DMS53 treated with DMSO at 0.1 percent for 48 hours (cell line): ENCODE measurements at regions not wholly inside any gene's neighbourhood (a gene's known extent, or its start where the extent isn't known, plus 50 kb on each side); places are given as distances from the start of the nearest gene placed in this dataset.
"Not testable (repeated sequence)": the region's sequence is repeated elsewhere in the genome, so short reads cannot be mapped to it uniquely, and the experiment has no call there.

Experiments
- DNase-seq: peaks from one replicate; lab custom pipeline; 2025; ENCODE audit not compliant: unreplicated experiment; lab: John Stamatoyannopoulos, UW

DNA sequence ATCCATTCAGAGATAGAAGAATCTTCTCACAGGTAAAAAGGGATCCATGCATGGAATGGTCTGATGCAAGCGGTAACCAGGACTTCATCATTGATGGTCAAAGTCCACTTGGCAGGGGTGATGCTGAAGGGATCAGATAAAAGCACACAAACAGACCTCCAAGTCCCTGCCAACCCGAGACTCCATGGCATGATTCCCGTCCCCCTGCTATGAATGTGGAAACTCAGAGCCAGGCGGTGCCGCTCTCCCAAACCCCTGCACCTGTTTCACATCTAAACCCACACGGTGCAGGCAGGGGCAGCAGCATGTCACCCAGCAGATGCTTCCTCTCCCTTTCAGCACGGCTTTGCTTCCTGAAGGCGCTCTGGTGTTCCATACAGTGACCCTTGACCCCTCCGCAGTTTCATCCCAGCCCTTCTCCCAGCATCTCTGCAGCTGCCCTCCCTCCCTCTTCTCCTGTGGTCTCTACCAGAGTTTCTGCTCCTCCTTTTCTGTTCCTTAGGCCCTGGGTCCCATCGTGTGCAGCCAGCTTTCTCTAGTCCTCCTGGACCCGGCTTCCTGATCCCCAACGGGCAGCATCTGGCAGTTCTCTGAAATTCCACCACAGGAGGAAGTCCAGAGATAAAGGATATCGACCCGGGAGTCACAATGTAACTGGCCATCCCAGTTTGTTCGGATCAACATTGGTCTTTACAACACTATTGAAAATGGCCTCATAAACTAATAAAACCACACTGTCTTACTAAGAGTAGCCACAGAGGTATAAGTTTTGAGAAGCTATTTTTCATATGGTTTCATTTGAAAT lies 235.0 kb downstream of the TTLL2 start:
- DNase-seq = peak; percentile 62

DNA sequence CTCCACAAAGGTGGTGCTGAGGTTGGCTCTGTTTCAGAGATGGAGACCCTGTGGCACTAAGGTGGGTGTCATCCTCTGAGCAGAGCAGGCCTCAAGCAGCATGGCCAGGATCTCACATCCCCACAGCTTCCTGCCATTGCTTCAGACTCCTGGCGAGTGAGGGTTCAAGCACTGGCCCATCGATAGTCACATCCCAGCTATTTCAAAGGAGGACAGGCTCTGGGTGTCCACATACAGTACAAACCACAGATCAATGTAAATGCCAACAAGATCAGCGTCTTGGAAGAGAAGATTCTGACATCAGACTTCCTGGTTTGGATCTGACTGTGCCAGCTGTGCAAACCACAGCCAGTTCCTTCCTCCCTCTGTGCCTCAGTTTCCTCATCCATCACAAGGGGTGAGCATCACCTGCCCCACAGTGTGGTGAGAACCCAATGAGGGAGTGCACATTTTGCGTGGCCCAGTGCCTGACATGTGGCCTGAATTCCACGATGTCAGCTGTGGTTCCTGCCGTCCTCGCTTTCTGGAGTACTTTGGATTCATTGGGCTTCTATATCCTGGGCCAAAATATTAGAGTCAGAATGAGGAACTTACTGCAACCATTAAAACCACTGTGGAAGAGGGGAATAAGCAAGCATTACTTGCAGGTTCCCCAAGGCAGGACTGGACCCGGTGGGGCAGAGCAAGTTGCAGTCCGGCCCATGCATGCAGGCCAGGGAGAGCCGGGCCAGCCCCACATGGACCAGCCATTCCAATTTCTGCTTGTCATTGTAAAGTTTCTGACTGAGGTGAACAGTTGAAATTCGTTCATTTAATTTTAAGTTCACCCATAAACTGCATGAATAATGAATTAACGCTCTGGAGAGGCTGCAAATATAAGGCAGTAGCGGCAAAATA lies 236.0 kb downstream of the TTLL2 start:
- DNase-seq = no peak

DNA sequence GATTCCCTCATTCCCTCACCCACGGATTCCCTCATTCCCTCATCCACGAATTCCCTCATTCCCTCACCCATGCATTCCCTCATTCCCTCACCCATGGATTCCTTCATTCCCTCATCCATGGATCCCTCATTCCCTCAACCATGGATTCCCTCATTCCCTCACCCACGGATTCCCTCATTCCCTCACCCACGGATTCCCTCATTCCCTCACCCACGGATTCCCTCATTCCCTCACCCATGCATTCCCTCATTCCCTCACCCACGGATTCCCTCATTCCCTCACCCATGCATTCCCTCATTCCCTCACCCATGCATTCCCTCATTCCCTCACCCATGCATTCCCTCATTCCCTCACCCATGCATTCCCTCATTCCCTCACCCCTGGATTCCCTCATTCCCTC lies 238.0 kb downstream of the TTLL2 start:
- not testable (repeated sequence) for DNase-seq

DNA sequence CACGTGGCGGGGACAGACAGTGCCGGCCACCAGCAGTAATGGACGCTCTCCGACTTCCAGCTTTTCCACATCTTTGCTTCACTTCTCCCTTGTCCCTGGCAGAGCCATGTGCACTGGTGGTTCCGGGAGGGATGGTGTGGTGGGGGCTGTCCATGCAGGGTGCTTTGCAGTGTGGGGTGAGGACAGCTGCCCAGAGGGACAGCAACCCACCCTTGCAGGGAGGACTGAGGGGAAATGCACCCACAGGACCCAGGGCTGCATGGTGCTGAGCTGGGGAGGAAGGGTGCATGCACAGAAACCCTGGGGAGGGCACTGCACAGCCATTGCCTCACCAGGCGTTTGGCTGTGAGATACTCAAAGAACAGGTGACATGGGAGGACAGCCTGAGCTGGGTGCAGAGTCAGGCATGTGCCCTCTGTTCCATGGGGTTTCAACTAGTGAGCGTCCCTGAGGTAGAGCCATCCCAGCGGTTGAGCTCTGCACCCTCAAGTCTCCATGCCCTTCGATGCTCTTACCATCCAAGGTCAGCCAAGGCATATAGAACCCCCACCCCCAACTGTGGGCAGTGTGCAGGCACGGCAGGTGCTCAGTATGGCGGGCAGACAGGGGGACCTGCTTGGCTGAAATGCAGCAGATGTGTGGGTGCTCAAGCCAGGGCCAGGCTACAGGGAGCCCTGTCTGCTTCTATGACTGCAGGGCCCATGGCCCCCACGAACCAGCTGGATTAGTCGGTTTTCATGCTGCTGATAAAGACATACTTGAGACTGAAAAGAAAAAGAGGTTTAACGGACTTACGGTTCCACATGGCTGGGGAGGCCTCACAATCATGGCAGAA lies 239.7 kb downstream of the TTLL2 start:
- DNase-seq = no peak

DNA sequence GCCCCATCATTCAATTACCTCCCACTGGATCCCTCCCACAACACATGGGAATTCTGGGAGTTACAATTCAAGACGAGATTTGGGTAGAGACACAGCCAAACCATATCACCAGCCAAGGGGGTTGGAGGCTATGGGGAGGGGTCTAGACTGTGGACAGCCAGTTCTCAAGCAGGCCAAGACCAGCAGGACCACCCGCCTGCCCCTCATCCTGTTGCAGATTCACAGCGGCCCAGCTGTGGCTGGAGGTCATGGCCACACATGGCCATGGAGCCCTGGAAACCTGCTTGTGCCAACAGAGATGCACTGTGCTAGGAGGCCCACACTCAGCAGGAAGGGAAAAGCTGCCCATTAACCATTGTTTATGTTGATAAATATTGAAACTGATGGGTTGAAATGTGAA lies 240.5 kb downstream of the TTLL2 start:
- no peak for DNase-seq

DNA sequence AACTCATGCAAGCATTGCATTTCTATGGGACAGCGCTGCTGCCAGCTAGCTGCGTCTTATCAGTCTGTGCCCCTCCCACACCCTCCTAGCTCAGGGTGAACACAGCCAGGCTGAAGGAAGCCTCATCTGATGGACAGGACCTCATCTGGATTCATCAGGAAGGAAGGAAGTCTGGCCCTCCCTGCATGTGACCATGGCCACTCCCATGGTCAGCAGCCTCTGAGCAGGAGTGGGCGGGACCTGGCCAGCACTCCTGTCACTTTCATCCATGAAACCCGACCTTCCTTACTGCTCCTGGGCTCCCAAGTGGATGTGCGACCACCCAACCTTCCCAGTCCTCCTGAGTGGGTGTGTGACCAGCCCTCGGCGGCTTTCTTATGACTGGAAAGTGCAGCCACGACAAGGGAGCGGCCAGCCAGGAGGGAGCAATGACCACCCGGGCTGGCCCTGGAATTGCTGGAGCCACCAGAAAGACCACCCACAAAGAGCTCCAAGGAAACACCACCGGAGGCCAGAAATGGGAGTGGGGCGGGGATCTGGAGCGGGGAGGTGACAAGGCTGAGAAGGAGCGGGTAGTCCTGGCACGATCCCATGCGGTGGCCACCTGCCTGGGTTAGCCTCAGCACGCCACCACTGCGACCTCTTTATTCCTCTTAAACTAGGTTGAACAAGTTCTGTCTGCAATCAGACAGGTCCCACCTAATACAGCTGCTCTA lies 241.2 kb downstream of the TTLL2 start:
- no peak for DNase-seq

DNA sequence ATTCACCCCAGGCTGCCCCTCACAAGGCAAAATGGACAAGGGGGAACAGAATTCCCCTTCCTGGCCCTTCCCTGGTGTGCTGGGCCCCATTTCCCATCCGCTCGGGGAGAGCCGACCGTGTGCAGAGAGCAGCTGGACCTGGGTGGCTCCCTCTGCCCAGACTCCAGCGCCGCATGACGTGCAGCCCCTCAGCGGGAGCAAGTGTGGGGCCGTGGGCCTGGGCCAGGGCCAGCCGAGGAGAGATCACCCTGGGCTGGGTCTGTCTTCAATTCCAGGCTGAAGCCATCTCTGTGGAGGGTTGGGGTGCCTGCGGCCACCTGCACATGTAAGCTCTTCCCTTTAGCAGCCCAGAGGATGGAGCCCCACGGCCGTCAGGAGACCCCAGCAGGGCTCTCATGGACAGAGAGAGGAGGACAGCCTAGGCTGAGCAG lies 241.8 kb downstream of the TTLL2 start:
- no peak for DNase-seq

DNA sequence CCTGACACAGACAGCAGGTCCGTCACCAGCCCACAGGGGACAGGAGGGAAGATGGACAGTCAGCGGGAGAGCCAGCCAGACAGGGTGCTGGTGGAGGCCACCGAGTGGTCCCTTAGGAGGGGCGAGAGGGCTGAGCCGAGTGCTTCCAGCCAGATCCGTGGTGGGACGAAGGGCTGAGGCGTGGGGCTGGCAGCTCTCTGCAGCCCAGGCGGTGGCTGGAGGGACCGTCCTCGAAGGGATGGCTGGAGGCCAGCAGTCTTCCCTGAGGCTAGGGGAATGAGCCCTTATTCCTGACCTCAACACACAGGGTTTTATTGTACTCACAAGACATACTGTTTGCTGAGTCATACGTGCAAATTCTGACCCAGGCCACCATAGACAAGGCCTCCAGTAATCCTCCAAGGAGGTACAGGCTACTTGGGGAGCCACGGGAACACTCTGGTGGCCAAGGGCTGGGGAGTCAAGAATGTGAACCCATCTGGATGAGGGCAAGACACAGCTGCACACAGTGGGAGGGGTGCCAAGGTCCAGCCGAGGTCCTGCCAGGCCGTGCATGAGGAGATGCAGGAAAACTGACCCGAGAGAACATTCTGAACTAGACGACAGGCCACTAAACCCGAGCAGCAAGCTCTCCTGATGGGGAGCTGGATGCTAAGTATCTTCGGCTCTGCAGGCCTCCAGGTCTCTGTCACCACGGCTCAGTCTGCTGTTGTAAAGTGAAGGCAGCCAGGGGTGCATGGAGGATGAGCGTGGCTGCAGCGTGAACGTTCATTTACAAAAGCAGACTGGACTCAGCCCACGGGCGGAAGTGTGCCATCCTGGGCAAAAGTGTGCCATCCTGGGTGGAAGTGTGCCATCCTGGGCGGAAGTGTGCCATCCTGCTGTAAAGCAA lies 242.5 kb downstream of the TTLL2 start:
- DNase-seq = no peak

DNA sequence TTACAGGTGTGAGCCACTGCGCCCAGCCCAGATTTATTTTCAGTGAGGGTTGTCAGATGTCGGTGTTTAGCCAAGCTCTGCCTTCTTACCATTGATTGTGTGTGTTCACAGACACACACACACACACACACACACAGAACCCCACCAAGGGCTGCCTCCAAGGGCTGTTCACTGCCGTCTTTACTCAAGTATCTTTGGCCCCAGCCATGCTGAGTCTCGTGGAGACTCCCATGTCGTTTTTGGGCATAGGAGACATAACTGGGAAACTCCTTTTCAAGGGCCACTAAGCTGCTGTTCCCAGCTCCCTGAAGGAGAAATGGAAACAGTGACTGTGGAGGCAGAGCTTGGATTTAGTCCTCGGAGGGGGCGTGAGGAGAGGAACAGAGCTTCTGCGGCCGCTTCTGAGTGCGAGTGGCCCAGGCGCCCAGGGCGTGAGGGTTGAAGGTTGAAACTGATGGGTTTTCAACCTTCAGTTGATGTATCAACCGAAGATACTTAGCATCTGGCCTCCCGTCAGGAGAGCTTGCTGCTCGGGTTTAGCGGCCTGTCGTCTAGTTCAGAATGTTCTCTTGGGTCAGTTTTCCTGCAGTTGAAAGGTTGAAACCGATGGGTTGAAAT lies 243.6 kb downstream of the TTLL2 start:
- DNase-seq = no peak

DNA sequence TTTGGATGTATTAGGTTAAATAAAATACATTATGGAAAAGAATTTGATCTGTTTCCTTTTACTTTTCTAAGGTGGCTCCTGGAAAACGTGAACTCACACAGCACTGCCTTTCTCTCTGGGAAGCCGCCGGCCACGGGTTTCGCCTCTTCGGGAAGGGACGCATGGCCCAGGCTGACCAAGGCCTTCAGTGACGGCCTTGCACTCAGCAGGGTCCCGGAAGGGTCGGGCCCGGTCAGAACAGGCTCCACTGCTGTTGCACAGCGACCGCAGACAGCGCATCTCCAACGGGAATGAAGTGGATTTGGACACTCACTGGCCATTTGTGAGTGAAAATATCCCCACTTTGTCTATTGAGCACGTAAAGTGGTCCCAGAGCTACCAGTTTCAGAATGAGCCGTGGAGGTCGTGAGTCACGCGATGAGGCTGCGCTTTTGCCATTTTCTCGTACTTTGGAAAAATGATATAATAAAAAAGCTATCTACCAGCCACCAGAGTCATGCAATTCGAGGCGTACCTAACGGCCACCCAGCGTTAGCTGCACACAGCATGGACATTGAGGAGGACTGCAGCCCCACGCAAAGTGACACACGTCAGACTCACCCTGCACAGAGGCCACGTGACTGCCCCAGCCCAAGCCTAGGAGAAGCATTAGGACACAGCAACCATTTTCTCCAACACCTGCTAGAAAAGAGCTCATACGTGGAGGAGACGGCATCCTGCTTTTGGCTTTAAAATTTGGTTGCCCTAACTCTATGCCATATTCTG lies 244.3 kb downstream of the TTLL2 start:
- DNase-seq = no peak

DNA sequence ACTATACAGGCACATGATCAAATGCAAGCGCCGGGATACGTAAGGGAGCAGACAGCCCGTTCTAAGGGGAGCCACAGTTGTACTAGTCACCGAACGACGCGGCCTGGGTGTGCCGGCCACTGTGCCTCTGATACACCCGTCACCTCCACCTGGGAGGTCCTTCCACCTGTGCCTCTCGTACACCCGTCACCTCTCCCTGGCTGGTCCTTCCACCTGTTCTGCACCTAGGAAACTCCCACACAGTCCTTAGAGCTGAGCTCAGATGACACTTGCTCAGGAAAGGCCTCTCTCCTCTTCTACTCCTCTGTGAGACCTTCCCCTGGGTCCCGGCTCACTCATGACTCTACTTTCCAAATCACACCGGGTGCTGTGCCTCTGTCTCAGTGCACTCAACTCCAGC lies 245.0 kb downstream of the TTLL2 start:
- no peak for DNase-seq

DNA sequence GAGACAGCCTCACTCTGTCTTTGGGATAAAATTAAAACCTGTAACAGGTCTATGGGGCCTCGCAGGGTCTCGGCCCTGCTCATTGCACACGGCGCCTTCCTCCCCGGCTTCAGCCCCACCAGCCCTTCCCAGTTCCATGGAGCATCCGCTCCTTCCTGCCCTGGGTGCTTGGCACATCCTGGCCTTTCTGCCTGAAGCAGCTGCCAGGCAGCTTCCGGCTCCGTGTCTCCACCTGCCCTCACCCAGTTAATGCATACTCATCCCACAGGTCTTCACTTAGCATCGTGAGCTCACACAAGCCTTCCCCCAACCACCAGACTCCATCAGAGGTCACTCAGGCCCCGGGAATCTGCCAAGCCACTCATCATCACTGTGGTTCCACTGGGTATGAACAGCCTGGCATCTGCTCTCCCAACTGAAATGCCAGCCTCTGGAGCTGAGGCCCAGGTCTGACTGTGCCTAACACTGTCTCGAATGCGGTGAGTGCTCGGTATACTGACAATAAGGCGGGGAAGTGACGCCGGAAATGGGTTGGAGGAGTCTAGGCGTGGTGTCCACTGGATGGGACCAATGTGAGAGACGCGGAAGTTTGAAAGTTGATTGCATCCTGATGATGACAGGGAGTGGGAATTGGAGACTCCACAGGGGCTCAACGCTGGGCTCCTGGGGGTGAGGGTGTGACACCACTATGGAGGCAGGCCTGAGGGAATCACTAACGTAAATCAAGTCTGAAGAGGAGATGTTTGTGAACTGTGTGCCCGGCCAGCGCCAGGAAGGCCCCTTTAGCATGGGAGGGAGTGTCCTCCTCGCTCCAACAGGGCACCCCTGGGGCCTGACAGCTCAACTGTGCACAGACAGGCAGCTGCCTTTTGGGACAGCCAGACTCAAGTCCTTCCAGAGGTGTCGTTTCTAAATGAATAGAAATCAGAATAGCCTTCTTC lies 245.8 kb downstream of the TTLL2 start:
- DNase-seq = no peak

DNA sequence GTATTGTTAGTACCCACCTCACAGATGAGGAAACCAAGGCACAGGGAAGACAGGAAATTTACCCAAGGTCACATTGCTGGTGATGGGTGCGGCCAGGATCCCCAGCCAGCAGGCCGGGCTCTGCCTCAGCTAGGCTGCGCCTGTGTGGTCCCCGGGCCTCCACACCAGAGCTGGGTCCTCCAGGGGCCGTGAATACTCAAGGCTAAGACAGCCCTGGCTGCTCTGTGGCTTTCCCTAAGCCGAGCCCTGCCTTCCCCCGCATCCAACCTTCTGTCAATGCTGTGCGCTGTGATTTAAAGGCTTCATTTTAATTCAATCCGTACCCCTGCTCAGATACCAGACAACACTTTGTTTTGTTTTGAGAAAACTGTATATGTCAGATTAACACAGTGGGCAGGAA lies 246.7 kb downstream of the TTLL2 start:
- no peak for DNase-seq

DNA sequence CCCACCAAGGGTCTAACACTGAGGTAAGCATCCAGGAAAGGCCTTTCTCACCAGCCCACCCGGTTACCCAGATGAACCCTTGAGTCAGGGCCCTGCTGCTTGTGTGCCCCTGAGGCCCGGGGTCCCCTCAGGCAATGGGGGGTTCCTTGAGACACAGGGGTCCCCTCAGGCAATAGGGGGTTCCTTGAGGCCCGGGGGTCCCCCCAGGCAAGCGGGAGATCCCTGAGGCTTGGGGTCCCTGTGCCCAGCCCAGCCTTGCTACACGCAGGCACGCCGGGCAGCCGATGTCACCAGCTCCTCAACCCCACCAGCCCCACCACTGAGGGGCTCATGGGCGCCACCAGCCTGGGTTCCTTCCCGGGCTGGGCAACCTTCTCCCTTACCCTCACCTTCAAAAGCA lies 247.2 kb downstream of the TTLL2 start:
- no peak for DNase-seq

DNA sequence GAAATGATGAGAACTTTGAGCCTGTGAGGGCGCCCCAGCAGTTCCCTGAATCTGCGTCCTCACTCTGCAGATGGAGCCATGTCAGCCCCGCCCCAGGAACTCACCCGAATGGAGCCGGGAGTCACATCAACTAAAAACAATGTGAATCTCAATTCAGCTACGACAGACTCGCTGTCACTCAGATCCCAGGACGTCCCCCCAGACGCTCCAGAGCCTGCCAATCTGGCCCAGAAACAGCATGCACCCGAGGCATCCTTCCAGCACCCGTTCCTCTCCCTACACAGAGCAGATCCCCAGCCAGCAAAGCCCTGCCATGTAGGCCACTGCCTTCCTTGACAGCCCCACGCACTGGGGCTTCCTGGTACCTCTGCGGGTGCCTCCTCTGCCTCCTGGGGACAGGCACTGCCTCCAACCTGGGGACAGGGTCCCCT lies 248.0 kb downstream of the TTLL2 start:
- no peak for DNase-seq

DNA sequence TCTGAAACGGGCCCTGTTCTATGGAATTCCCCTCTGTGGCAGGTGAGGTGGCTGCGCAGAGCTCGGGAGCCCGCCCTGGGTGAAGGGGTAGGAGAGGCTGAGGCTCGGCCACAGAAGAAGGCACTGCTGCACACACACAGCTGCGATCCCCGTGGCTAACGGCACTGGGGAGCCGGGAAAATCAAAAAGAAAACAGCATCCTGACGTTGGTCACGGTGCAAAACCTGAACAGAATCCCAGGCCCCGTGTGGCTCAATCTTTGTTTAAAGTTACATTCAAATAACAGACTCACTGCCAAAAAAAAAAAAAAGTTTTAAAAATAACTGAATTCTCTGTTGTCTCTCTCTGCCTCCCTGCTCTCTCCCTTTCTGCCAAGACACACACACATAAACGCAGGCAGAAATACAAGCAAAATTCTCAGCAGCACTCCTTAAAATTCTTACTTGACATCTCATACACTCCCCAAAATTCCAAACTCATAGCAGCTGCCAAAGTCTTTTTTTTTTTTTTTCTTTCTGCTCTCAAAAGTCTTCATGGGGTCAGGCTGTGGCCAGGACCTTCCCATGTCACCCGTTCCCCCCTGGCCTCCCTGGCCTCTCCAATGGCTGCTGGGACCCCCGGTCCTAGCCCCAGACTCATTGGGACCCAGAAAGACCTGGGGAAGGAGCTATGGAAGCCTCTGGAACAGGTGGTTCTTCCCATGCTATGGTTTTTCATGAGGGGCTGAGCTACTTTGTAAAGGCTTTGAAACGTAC lies 248.8 kb downstream of the TTLL2 start:
- DNase-seq = no peak
